ENCODE measurements at regions not wholly inside any gene's neighbourhood (a gene's known extent, or its start where the extent isn't known, plus 50 kb on each side); places are given as distances from the start of the nearest gene placed in this dataset.

DNA sequence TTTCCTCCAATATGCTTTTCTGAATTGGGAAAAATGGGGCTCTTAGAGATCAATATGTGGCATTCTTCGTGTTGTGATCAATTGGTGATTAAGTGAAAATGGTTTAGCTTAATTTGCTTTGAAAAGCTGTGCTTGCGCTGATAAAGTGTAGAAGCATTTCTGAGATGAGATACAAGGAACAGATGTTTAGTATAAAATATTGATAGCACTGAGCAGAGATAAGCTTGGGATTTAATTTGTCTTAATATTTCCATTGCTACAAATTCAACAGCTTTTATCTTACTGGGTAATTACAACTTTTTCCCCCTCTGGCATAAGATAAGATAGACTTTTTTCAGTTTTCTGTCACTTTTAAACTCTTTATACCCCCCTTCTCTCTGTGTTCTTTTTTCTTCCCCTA, 2204.9 kb upstream of the WWC1 start:
- BruUV-seq (replicated peaks): no TSS peak

DNA sequence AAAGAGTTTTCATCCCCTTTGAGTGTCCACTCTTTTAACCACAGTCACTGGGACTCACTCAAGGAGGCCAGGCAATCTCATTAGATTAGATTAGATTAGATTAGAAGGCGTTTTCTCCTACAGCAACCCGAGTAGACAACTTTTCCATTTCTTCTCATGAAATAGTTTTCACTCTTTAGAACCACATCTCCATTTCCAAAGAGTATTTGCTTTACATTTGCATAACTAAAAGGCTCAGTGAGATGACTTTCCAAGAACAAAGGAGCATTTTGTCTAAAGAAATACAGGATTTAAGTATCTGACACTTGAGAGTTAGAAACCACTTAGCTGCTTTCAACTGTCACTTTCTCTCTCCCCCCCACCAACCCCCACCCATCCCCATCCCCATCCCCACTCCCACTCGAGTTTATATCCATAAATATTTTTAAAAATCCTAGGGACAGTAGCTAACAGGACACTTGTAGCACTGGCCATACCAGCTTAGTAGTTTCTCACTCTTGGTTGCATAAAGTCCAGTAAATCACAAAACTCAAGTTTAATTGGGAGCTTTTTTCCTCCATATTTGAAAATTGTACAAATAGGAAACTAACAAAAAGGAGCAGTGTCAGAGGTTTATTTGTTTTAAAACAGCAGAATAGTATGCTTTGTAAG, 2202.9 kb upstream of the WWC1 start:
- Histone ChIP-seq H4K20me1 (ENCODE audit: insufficient read depth, low read length) (no peaks in the 10 kb centered on the region), H3K4me1 (ENCODE audit: insufficient read depth, low read length, poor library complexity, severe bottlenecking) (no peaks in the 10 kb centered on the region), H2AFZ (ENCODE audit: low read length) (no peak overlapping the region), H3K36me3 (ENCODE audit: insufficient read depth, low read length) (no peaks in the 10 kb centered on the region), H3K9me3 (ENCODE audit: low read length) (no peaks in the 10 kb centered on the region), H3K4me2 (ENCODE audit: low read length) (no peak overlapping the region), H3K4me3 (ENCODE audit: low read depth, low read length, poor library complexity, severe bottlenecking) (no peak overlapping the region), H3K9me2 (ENCODE audit: insufficient read depth, low read length) (no peaks in the 10 kb centered on the region), H3K27ac (ENCODE audit: low read depth, low read length, poor library complexity, severe bottlenecking) (no peak overlapping the region), H3K79me2 (ENCODE audit: insufficient read depth, low read depth, low read length) (no peaks in the 10 kb centered on the region)
- DNase-seq (ENCODE audit: low spot score): no peak
- no peak for TF ChIP-seq EZH2phosphoT487 (IDR thresholded peaks at IDR 0.05; ENCODE audit: borderline replicate concordance, low read depth, low read length)
- TF ChIP-seq, protein P1, sequence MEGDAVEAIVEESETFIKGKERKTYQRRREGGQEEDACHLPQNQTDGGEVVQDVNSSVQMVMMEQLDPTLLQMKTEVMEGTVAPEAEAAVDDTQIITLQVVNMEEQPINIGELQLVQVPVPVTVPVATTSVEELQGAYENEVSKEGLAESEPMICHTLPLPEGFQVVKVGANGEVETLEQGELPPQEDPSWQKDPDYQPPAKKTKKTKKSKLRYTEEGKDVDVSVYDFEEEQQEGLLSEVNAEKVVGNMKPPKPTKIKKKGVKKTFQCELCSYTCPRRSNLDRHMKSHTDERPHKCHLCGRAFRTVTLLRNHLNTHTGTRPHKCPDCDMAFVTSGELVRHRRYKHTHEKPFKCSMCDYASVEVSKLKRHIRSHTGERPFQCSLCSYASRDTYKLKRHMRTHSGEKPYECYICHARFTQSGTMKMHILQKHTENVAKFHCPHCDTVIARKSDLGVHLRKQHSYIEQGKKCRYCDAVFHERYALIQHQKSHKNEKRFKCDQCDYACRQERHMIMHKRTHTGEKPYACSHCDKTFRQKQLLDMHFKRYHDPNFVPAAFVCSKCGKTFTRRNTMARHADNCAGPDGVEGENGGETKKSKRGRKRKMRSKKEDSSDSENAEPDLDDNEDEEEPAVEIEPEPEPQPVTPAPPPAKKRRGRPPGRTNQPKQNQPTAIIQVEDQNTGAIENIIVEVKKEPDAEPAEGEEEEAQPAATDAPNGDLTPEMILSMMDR (conservative IDR thresholded peaks at IDR 0.05; ENCODE audit: low read length): no peak
- ChIA-PET CTCF (ENCODE audit: unreplicated experiment) (no interaction called here), POLR2A (interaction anchor here (0.6 kb wide), 1 partner anchor 1377 kb away, joined by 4 read pairs; no protein-coding TSS in a partner anchor)
- no TSS peak for BruUV-seq (replicated peaks)
- intact Hi-C loops (cut with micrococcal nuclease; ENCODE audit: unreplicated experiment): no loop called here

More for the DNA sequence above, 2204.9 kb upstream of the WWC1 start:
- intact Hi-C loops (cut with micrococcal nuclease; ENCODE audit: unreplicated experiment): no loop called here
- H3K27ac ChIP-seq (ENCODE audit: low read depth, low read length, poor library complexity, severe bottlenecking): no peak overlapping the region
- TF ChIP-seq, protein P1 (conservative IDR thresholded peaks at IDR 0.05; ENCODE audit: low read length): no peak
- TF ChIP-seq EZH2phosphoT487 (IDR thresholded peaks at IDR 0.05; ENCODE audit: borderline replicate concordance, low read depth, low read length): no peak
- no peaks in the 10 kb centered on the region for H3K36me3 ChIP-seq (ENCODE audit: insufficient read depth, low read length)
- DNase-seq (ENCODE audit: low spot score): no peak
- H3K9me2 ChIP-seq (ENCODE audit: insufficient read depth, low read length): no peaks in the 10 kb centered on the region
- H3K79me2 ChIP-seq (ENCODE audit: insufficient read depth, low read depth, low read length): no peaks in the 10 kb centered on the region
- ChIA-PET CTCF (ENCODE audit: unreplicated experiment) (no interaction called here), POLR2A (interaction anchor here (0.7 kb wide), 1 partner anchor 28 kb away, joined by 3 read pairs; no protein-coding TSS in a partner anchor)
- H3K4me1 ChIP-seq (ENCODE audit: insufficient read depth, low read length, poor library complexity, severe bottlenecking): no peaks in the 10 kb centered on the region
- H4K20me1 ChIP-seq (ENCODE audit: insufficient read depth, low read length): no peaks in the 10 kb centered on the region
- no peak overlapping the region for H3K4me3 ChIP-seq (ENCODE audit: low read depth, low read length, poor library complexity, severe bottlenecking)
- H2AFZ ChIP-seq (ENCODE audit: low read length): no peak overlapping the region
- H3K9me3 ChIP-seq (ENCODE audit: low read length): no peaks in the 10 kb centered on the region
- no peak overlapping the region for H3K4me2 ChIP-seq (ENCODE audit: low read length)

- TF ChIP-seq, protein P1 (conservative IDR thresholded peaks at IDR 0.05; ENCODE audit: low read length): no peak
- TF ChIP-seq EZH2phosphoT487 (IDR thresholded peaks at IDR 0.05; ENCODE audit: borderline replicate concordance, low read depth, low read length): no peak
- no peaks in the 10 kb centered on the region for H3K79me2 ChIP-seq (ENCODE audit: insufficient read depth, low read depth, low read length)
- ChIA-PET CTCF (ENCODE audit: unreplicated experiment) (no interaction called here), POLR2A (no interaction called here)
- BruUV-seq (replicated peaks): no TSS peak
- no peak overlapping the region for H2AFZ ChIP-seq (ENCODE audit: low read length)
- intact Hi-C loops (cut with micrococcal nuclease; ENCODE audit: unreplicated experiment): no loop called here
- H3K9me3 ChIP-seq (ENCODE audit: low read length): no peaks in the 10 kb centered on the region
- no peaks in the 10 kb centered on the region for H4K20me1 ChIP-seq (ENCODE audit: insufficient read depth, low read length)
- H3K36me3 ChIP-seq (ENCODE audit: insufficient read depth, low read length): no peaks in the 10 kb centered on the region
- no peaks in the 10 kb centered on the region for H3K4me1 ChIP-seq (ENCODE audit: insufficient read depth, low read length, poor library complexity, severe bottlenecking)
- no peak overlapping the region for H3K27ac ChIP-seq (ENCODE audit: low read depth, low read length, poor library complexity, severe bottlenecking)
- no peak overlapping the region for H3K4me2 ChIP-seq (ENCODE audit: low read length)
- no peaks in the 10 kb centered on the region for H3K9me2 ChIP-seq (ENCODE audit: insufficient read depth, low read length)
- no peak overlapping the region for H3K4me3 ChIP-seq (ENCODE audit: low read depth, low read length, poor library complexity, severe bottlenecking)
- DNase-seq (ENCODE audit: low spot score): no peak
Observed at GRCh38 chr5:166091931-166092330, 2199.5 kb upstream of the WWC1 start.
